ENCODE measurements at regions not wholly inside any gene's neighbourhood (a gene's known extent, or its start where the extent isn't known, plus 50 kb on each side); places are given as distances from the start of the nearest gene placed in this dataset.
"Not testable (repeated sequence)": the region's sequence is repeated elsewhere in the genome, so short reads cannot be mapped to it uniquely, and the experiment has no call there.

DNA sequence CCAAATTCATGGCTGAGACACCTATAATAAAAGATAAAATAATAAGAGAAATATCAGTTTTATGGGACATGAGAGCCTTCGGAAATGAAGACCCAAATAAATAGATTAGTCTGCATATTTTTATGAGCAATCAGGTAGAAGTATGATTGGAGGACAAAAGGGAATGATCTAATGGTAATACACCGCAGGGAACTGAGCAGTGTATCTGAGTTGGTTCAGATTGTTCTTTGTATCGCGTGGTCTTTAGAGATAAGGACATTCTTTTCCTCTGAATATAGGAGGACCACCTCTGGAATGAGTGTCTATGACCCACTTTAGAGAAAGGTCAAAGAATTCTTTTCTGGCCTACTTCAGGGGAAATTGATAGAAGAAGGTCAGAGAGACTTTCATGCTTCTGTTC, 801.8 kb upstream of the CHD1 start:
- CTCF ChIA-PET (ENCODE audit: unreplicated experiment) = not testable (repeated sequence)

DNA sequence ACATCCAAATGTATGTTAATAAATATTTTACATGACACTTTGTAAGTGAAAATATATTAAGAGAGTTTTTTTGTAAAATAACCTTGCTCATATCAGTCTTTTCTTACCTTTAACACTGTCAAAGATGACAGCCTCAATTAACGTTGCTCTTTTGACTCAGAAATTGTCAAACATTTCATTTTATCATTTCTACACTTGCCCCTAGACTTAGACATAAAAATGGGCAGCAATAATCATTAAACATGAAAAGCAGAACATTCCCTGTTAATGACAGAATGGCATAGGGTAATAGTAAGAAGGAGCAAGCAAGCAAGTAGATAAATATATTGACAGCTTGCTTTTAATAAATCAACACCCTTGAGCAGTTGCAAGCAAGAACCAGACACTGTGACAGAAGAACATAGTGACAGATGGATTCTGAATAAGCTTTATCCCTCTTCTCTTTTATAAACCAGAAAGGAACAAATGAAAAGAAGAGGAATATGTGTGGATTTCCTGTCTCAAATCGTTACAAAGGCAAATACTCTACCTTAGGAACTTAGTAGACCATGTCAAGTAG, 796.0 kb upstream of the CHD1 start:
- no peak overlapping the region for H3K27ac ChIP-seq (ENCODE audit: low read depth, low read length, poor library complexity, severe bottlenecking)
- no peak overlapping the region for H3K4me3 ChIP-seq (ENCODE audit: low read depth, low read length, poor library complexity, severe bottlenecking)
- H3K9me3 ChIP-seq (ENCODE audit: low read length) = no peaks in the 10 kb centered on the region
- no TSS peak for BruUV-seq (replicated peaks)
- H3K9me2 ChIP-seq (ENCODE audit: insufficient read depth, low read length) = no peaks in the 10 kb centered on the region
- H3K36me3 ChIP-seq (ENCODE audit: insufficient read depth, low read length) = no peaks in the 10 kb centered on the region
- H3K4me1 ChIP-seq (ENCODE audit: insufficient read depth, low read length, poor library complexity, severe bottlenecking) = no peaks in the 10 kb centered on the region
- POLR2A ChIA-PET = no interaction called here
- H3K4me2 ChIP-seq (ENCODE audit: low read length) = no peak overlapping the region
- intact Hi-C loops (cut with micrococcal nuclease; ENCODE audit: unreplicated experiment) = no loop called here
- no peaks in the 10 kb centered on the region for H4K20me1 ChIP-seq (ENCODE audit: insufficient read depth, low read length)
- H2AFZ ChIP-seq (ENCODE audit: low read length) = no peak overlapping the region
- DNase-seq (ENCODE audit: low spot score) = no peak
- H3K79me2 ChIP-seq (ENCODE audit: insufficient read depth, low read depth, low read length) = no peaks in the 10 kb centered on the region
- no peak for TF ChIP-seq EZH2phosphoT487 (IDR thresholded peaks at IDR 0.05; ENCODE audit: borderline replicate concordance, low read depth, low read length)
- TF ChIP-seq, protein P1, sequence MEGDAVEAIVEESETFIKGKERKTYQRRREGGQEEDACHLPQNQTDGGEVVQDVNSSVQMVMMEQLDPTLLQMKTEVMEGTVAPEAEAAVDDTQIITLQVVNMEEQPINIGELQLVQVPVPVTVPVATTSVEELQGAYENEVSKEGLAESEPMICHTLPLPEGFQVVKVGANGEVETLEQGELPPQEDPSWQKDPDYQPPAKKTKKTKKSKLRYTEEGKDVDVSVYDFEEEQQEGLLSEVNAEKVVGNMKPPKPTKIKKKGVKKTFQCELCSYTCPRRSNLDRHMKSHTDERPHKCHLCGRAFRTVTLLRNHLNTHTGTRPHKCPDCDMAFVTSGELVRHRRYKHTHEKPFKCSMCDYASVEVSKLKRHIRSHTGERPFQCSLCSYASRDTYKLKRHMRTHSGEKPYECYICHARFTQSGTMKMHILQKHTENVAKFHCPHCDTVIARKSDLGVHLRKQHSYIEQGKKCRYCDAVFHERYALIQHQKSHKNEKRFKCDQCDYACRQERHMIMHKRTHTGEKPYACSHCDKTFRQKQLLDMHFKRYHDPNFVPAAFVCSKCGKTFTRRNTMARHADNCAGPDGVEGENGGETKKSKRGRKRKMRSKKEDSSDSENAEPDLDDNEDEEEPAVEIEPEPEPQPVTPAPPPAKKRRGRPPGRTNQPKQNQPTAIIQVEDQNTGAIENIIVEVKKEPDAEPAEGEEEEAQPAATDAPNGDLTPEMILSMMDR (conservative IDR thresholded peaks at IDR 0.05; ENCODE audit: low read length) = no peak
- CTCF ChIA-PET (ENCODE audit: unreplicated experiment) = no interaction called here

More for the DNA sequence above, 801.8 kb upstream of the CHD1 start:
- BruUV-seq (replicated peaks); H3K36me3 ChIP-seq (ENCODE audit: insufficient read depth, low read length); H3K9me2 ChIP-seq (ENCODE audit: insufficient read depth, low read length); H3K4me3 ChIP-seq (ENCODE audit: low read depth, low read length, poor library complexity, severe bottlenecking); H3K4me1 ChIP-seq (ENCODE audit: insufficient read depth, low read length, poor library complexity, severe bottlenecking); H4K20me1 ChIP-seq (ENCODE audit: insufficient read depth, low read length); H3K27ac ChIP-seq (ENCODE audit: low read depth, low read length, poor library complexity, severe bottlenecking); H3K4me2 ChIP-seq (ENCODE audit: low read length); H3K79me2 ChIP-seq (ENCODE audit: insufficient read depth, low read depth, low read length); DNase-seq (ENCODE audit: low spot score); intact Hi-C loops (cut with micrococcal nuclease; ENCODE audit: unreplicated experiment); H3K9me3 ChIP-seq (ENCODE audit: low read length); H2AFZ ChIP-seq (ENCODE audit: low read length); POLR2A ChIA-PET: not testable (repeated sequence)

DNA sequence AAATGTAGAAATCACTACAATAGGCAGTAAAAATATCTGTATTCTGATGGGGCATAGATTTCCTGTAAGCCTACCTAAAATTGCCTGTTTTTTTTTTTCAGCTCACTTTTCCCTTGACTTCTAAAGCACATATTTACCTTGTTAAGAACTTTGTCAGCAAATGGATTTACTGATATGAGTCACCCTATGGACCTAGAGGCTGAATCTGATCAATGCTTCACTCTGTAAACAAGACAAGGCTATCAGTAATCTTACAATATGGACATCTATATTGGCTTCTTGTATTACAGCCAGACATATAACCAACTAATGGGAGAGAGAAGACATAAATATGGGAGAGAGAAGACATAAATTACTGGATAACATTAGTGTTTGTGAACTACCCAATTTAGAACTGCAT, 792.7 kb upstream of the CHD1 start:
- Histone ChIP-seq H3K9me3 (ENCODE audit: low read length) (no peaks in the 10 kb centered on the region), H3K27ac (ENCODE audit: low read depth, low read length, poor library complexity, severe bottlenecking) (no peak overlapping the region), H3K36me3 (ENCODE audit: insufficient read depth, low read length) (no peaks in the 10 kb centered on the region), H3K4me3 (ENCODE audit: low read depth, low read length, poor library complexity, severe bottlenecking) (no peak overlapping the region), H3K4me2 (ENCODE audit: low read length) (no peak overlapping the region), H4K20me1 (ENCODE audit: insufficient read depth, low read length) (no peaks in the 10 kb centered on the region), H2AFZ (ENCODE audit: low read length) (no peak overlapping the region), H3K79me2 (ENCODE audit: insufficient read depth, low read depth, low read length) (no peaks in the 10 kb centered on the region), H3K4me1 (ENCODE audit: insufficient read depth, low read length, poor library complexity, severe bottlenecking) (no peaks in the 10 kb centered on the region), H3K9me2 (ENCODE audit: insufficient read depth, low read length) (no peaks in the 10 kb centered on the region)
- intact Hi-C loops (cut with micrococcal nuclease; ENCODE audit: unreplicated experiment) = no loop called here
- POLR2A ChIA-PET = no interaction called here
- no TSS peak for BruUV-seq (replicated peaks)
- no peak for TF ChIP-seq EZH2phosphoT487 (IDR thresholded peaks at IDR 0.05; ENCODE audit: borderline replicate concordance, low read depth, low read length)
- TF ChIP-seq, protein P1 (conservative IDR thresholded peaks at IDR 0.05; ENCODE audit: low read length) = no peak
- CTCF ChIA-PET (ENCODE audit: unreplicated experiment) = no interaction called here
- no peak for DNase-seq (ENCODE audit: low spot score)
